K562 (cell line): ENCODE measurements at regions not wholly inside any gene's neighbourhood (a gene's known extent, or its start where the extent isn't known, plus 50 kb on each side); places are given as distances from the start of the nearest gene placed in this dataset.
"Not testable (repeated sequence)": the region's sequence is repeated elsewhere in the genome, so short reads cannot be mapped to it uniquely, and the experiment has no call there.

Source experiments
- ATAC-seq: fragments of 200-7000 bp; cut with Tn5 transposase; 3 replicates; pipeline ENCODE4 v1.9.1; 2020; ENCODE audit warnings: moderate library complexity
- BruUV-seq: library from RNA; stranded (reverse); fragments of 400-500 nt; replicated peaks from 2 replicates; lab custom pipeline; 2021; lab: Mats Ljungman, UMichigan
- CTCF ChIA-PET: fragments of 300-600 bp; formaldehyde crosslinking; extraction: SDS; loops from one replicate; lab custom pipeline; 2021; ENCODE audit warnings: low intra/inter-chr PET ratio; lab: Yijun Ruan, JAX
- POLR2A ChIA-PET: fragments of 300-600, 350-650 bp; sonication (Branson Sonifier 250); formaldehyde crosslinking; extraction: SDS; loops from one replicate; lab custom pipeline; 2021; ENCODE audit warnings: antibody characterized with exemption, inconsistent platforms; lab: Yijun Ruan, JAX
- DNase-seq, 4 experiments: peaks; one replicate each; pipeline versions ENCODE4 v3.0.0 to v3.0.0-alpha.2; 2011 to 2018; ENCODE audit warnings: low spot score in 3 of 4, mixed read lengths in 3 of 4; ENCODE audit errors: extremely low read depth in 1 of 4
- FAIRE-seq: peaks from 2 replicates; lab custom pipeline; 2011; peaks lifted over from hg19 to GRCh38; lab: Jason Lieb, UNC
- H2AFZ ChIP-seq: 2 replicates; pipeline ENCODE4 v1.6.0; 2011; ENCODE audit warnings: low read depth, low read length, control low read depth, inconsistent platforms
- H3K27ac ChIP-seq: fragments of 200-600 bp; 3 replicates; pipeline ENCODE4 v1.8.0; 2011; ENCODE audit warnings: low read depth, mild to moderate bottlenecking, control low read depth, inconsistent platforms, low read length, moderate library complexity, mixed read lengths; ENCODE audit errors: extremely low read depth
- H3K27me3 ChIP-seq, 2 experiments: fragments of 300-600 bp in 1 of 2; 2 replicates in 1 of 2; 3 replicates in 1 of 2; pipeline versions ENCODE4 v1.6.0 to v1.8.0; 2011; ENCODE audit warnings: inconsistent platforms in 2 of 2, low read length in 2 of 2, mild to moderate bottlenecking in 1 of 2, mixed read lengths in 1 of 2, moderate library complexity in 1 of 2; ENCODE audit not compliant: control insufficient read depth in 2 of 2, insufficient read depth in 2 of 2
- H3K36me3 ChIP-seq: fragments of 300-600 bp; 3 replicates; pipeline ENCODE4 v1.8.0; 2011; ENCODE audit warnings: mild to moderate bottlenecking, low read length, inconsistent platforms; ENCODE audit not compliant: control insufficient read depth, insufficient read depth
- H3K4me1 ChIP-seq, 2 experiments: fragments of 200-600 bp in 1 of 2; replicated peaks in 1 of 2; 2 replicates in 1 of 2; 3 replicates in 1 of 2; pipeline versions ENCODE4 v1.5.1 to v1.8.0; 2011; ENCODE audit warnings: inconsistent platforms in 2 of 2, low read length in 2 of 2, mild to moderate bottlenecking in 1 of 2, mixed read lengths in 1 of 2, moderate library complexity in 1 of 2; ENCODE audit not compliant: control insufficient read depth in 2 of 2, insufficient read depth in 2 of 2
- H3K4me2 ChIP-seq: 2 replicates; pipeline ENCODE4 v1.6.1; 2011; ENCODE audit warnings: low read length, control low read depth, inconsistent platforms, mixed read lengths; ENCODE audit not compliant: insufficient read depth
- H3K4me3 ChIP-seq: fragments of 200-600 bp; sonication (generic), shearing (Covaris generic); 2 replicates; pipeline ENCODE4 v1.5.1; 2016; ENCODE audit warnings: control low read depth, inconsistent platforms
- H3K79me2 ChIP-seq: fragments of 200-600 bp; 3 replicates; pipeline ENCODE4 v1.8.0; 2011; ENCODE audit warnings: low read length, inconsistent platforms; ENCODE audit not compliant: control insufficient read depth, insufficient read depth
- H3K9ac ChIP-seq, 2 experiments: 2 replicates each; pipeline versions ENCODE4 v1.6.0 to v1.6.1; 2011; ENCODE audit warnings: low read depth in 2 of 2, low read length in 2 of 2, control low read depth in 1 of 2, inconsistent platforms in 1 of 2, mild to moderate bottlenecking in 1 of 2, mixed read lengths in 1 of 2; ENCODE audit not compliant: insufficient read depth in 1 of 2
- H3K9me1 ChIP-seq: one replicate; pipeline ENCODE4 v1.6.0; 2011; ENCODE audit warnings: inconsistent platforms, mild to moderate bottlenecking, low read length, moderate library complexity; ENCODE audit not compliant: control insufficient read depth, insufficient read depth
- H3K9me3 ChIP-seq: replicated peaks from 2 replicates; pipeline ENCODE4 v1.5.1; 2011; ENCODE audit warnings: low read depth, low read length, inconsistent platforms; ENCODE audit not compliant: control insufficient read depth, insufficient read depth
- H4K20me1 ChIP-seq: replicated peaks from 2 replicates; pipeline ENCODE4 v1.6.1; 2011; ENCODE audit warnings: low read length, inconsistent platforms, mixed read lengths; ENCODE audit not compliant: control insufficient read depth, insufficient read depth
- CAMTA2 ChIP-seq: fragments of 250-450 bp; sonication (Bioruptor Pico); conservative IDR thresholded peaks from 2 replicates; pipeline ENCODE4 v1.5.1; 2022
- ESRRA ChIP-seq: fragments of 450-650 bp; IDR thresholded peaks from 2 replicates; pipeline ENCODE4 v1.6.1; 2014; ENCODE audit warnings: low read depth, mild to moderate bottlenecking, moderate library complexity, borderline replicate concordance
- JUND ChIP-seq, 2 experiments: IDR thresholded peaks; 2 replicates in 1 of 2; 3 replicates in 1 of 2; pipeline ENCODE4 v1.6.1; 2011; ENCODE audit warnings: borderline replicate concordance in 2 of 2, low read depth in 2 of 2, low read length in 2 of 2, improper control_type of control experiment in 1 of 2, missing biosample characterization in 1 of 2, missing genetic modification characterization in 1 of 2, missing genetic modification reagents in 1 of 2
- PML ChIP-seq: IDR thresholded peaks from 2 replicates; pipeline ENCODE4 v1.6.1; 2012; ENCODE audit warnings: low read length, inconsistent platforms
- POLR2AphosphoS5 ChIP-seq: IDR thresholded peaks from 2 replicates; pipeline ENCODE4 v1.6.1; 2011; ENCODE audit warnings: mild to moderate bottlenecking, low read depth, low read length, moderate library complexity; ENCODE audit not compliant: control insufficient read depth, insufficient read depth
- REST ChIP-seq, 2 experiments: fragments of 450-650 bp; formaldehyde crosslinking in 1 of 2; IDR thresholded peaks; 2 replicates each; pipeline versions ENCODE4 v1.4.0 to v1.6.1; 2014 to 2020; ENCODE audit warnings: mild to moderate bottlenecking in 2 of 2, borderline replicate concordance in 1 of 2, low read depth in 1 of 2
- SNRNP70 ChIP-seq: fragments of 200-400 bp; formaldehyde crosslinking; optimal IDR thresholded peaks from 2 replicates; pipeline ENCODE3; 2017; ENCODE audit warnings: low read depth, low read length
- TGIF2 ChIP-seq: sonication (generic); formaldehyde crosslinking; IDR thresholded peaks from 2 replicates; pipeline ENCODE4 v1.8.1; 2022; ENCODE audit warnings: mild to moderate bottlenecking, missing genetic modification reagents, moderate library complexity
- WGBS: fragments of 100-300 bp; shearing (Covaris generic); methylation state at CpG from one replicate; pipeline ENCODE4 v1.1.6; 2016; ENCODE audit warnings: low coverage, mixed read lengths; ENCODE audit not compliant: insufficient coverage; ENCODE audit errors: missing lambda C conversion rate; 5-methylcytosine and 5-hydroxymethylcytosine counted together
- in situ Hi-C: fragments of 300-500 bp; cut with MboI; formaldehyde crosslinking; loops from 4 replicates; pipeline ENCODE4 v1.15.0; 2018; ENCODE audit warnings: inconsistent platforms, mixed read lengths
- intact Hi-C: fragments of 100-400 bp; cut with micrococcal nuclease; formaldehyde crosslinking; loops from 2 replicates; pipeline ENCODE4 v1.14.2; 2022

GRCh38 chrX:30036406-30036805 lies 179.0 kb upstream of the MAGEB2 start:
- CTCF ChIA-PET, in situ Hi-C loops, H3K9me3 ChIP-seq, H3K27ac ChIP-seq, H4K20me1 ChIP-seq, H3K79me2 ChIP-seq, H3K4me2 ChIP-seq, BruUV-seq, H3K9ac ChIP-seq, H3K9me1 ChIP-seq, H3K4me1 ChIP-seq, POLR2A ChIA-PET, intact Hi-C loops, FAIRE-seq, ATAC-seq, H3K36me3 ChIP-seq, H3K4me3 ChIP-seq, H2AFZ ChIP-seq, H3K27me3 ChIP-seq, DNase-seq: not testable (repeated sequence)
- 3% methylated on average over 4 of the region's 4 CpGs for WGBS

GRCh38 chrX:30039768-30040167 lies 175.6 kb upstream of the MAGEB2 start:
- Histone ChIP-seq H3K4me2 (no peak overlapping the region), H3K79me2 (no peaks in the 10 kb centered on the region), H3K9me3 (no peaks in the 10 kb centered on the region), H3K4me3 (no peak overlapping the region), H3K9ac (no peak overlapping the region), H3K36me3 (no peaks in the 10 kb centered on the region), H3K27ac (no peak overlapping the region), H2AFZ (no peak overlapping the region), H3K4me1 (no peaks in the 10 kb centered on the region), H3K27me3 (no peaks in the 10 kb centered on the region), H3K9me1 (no peaks in the 10 kb centered on the region), H4K20me1 (no peaks in the 10 kb centered on the region)
- FAIRE-seq (no peak), DNase-seq (no peak), ATAC-seq (no peak)
- TF ChIP-seq JUND (IDR thresholded peaks at IDR 0.05; ENCODE audit: borderline replicate concordance, low read depth, low read length) = no peak
- TF ChIP-seq JUND (tag; IDR thresholded peaks at IDR 0.05; ENCODE audit: borderline replicate concordance, low read depth, low read length) = no peak
- TF ChIP-seq SNRNP70 = no peak
- TF ChIP-seq POLR2AphosphoS5 = no peak
- no peak for TF ChIP-seq PML
- no peak for TF ChIP-seq CAMTA2 (CRISPR knock-in tag)
- TF ChIP-seq ESRRA = no peak
- no peak for TF ChIP-seq TGIF2 (CRISPR knock-in tag)
- no peak for TF ChIP-seq REST (IDR thresholded peaks at IDR 0.05; ENCODE audit: borderline replicate concordance)
- no peak for TF ChIP-seq REST (CRISPR knock-in tag; IDR thresholded peaks at IDR 0.05; ENCODE audit: low read depth)
- WGBS = 0% methylated on average over 2 of the region's 2 CpGs
- intact Hi-C loops = no loop called here
- ChIA-PET POLR2A (no interaction called here), CTCF (no interaction called here)
- in situ Hi-C loops = no loop called here
- no TSS peak for BruUV-seq
